B cell (primary cell): ENCODE measurements at regions not wholly inside any gene's neighbourhood (a gene's known extent, or its start where the extent isn't known, plus 50 kb on each side); places are given as distances from the start of the nearest gene placed in this dataset.
"Not testable (repeated sequence)": the region's sequence is repeated elsewhere in the genome, so short reads cannot be mapped to it uniquely, and the experiment has no call there.

Source experiments
- ATAC-seq: fragments of 200-7000 bp; cut with Tn5 transposase; one replicate; pipeline ENCODE4 v1.10.0; 2021; ENCODE audit warnings: low read depth, mild to moderate bottlenecking, moderate number of reproducible peaks, moderate library complexity
- CTCF ChIA-PET: fragments of 350-600 bp; sonication (Branson Sonifier 250); formaldehyde crosslinking; loops from one replicate; lab custom pipeline; 2021; ENCODE audit warnings: antibody characterized with exemption, inconsistent platforms; lab: Charles Lee
- POLR2A ChIA-PET: fragments of 350-600 bp; sonication (Branson Sonifier 250); formaldehyde crosslinking; loops from one replicate; lab custom pipeline; 2021; ENCODE audit warnings: antibody characterized with exemption; lab: Charles Lee
- DNase-seq: peaks from one replicate; pipeline ENCODE4 v3.0.0; 2013
- H2AFZ ChIP-seq: 2 replicates; pipeline ENCODE4 v1.6.1; 2012; ENCODE audit warnings: mild to moderate bottlenecking, low read depth, low read length; ENCODE audit not compliant: insufficient read depth, poor library complexity, severe bottlenecking
- H3K27ac ChIP-seq, 2 donors: 1 replicate in 1 of 2; 2 replicates in 1 of 2; pipeline ENCODE4 v1.5.1; 2012 to 2013; ENCODE audit warnings: low read length in 2 of 2, mild to moderate bottlenecking in 2 of 2, moderate library complexity in 1 of 2
- H3K27me3 ChIP-seq, 4 experiments: fragments of 200-600 bp in 1 of 4; sonication (generic) in 1 of 4; replicated peaks in 1 of 4; 1 replicate in 2 of 4; 2 replicates in 2 of 4; pipeline versions ENCODE4 v1.6.1 to v1.7.0; 2013 to 2016; ENCODE audit warnings: low read length in 3 of 4, mild to moderate bottlenecking in 2 of 4, mixed read lengths in 1 of 4, moderate library complexity in 1 of 4; ENCODE audit not compliant: insufficient read depth in 4 of 4, control insufficient read depth in 3 of 4; ENCODE audit errors: control extremely low read depth in 1 of 4
- H3K36me3 ChIP-seq, 2 experiments: replicated peaks in 1 of 2; 1 replicate in 1 of 2; 2 replicates in 1 of 2; pipeline versions ENCODE4 v1.6.1 to v1.7.1; 2013; ENCODE audit warnings: low read length in 1 of 2; ENCODE audit not compliant: insufficient read depth in 2 of 2, control insufficient read depth in 1 of 2; ENCODE audit errors: control extremely low read depth in 1 of 2, extremely low read depth in 1 of 2
- H3K4me1 ChIP-seq, 2 donors: fragments of 200-600 bp in 1 of 2; sonication (generic) in 1 of 2; 1 replicate in 1 of 2; 2 replicates in 1 of 2; pipeline versions ENCODE4 v1.5.1 to v1.6.1; 2013 to 2017; ENCODE audit warnings: low read length in 2 of 2; ENCODE audit not compliant: control insufficient read depth in 2 of 2, insufficient read depth in 2 of 2
- H3K4me2 ChIP-seq: replicated peaks from 2 replicates; pipeline ENCODE3; 2012; ENCODE audit warnings: mild to moderate bottlenecking, low read depth, low read length; ENCODE audit not compliant: poor library complexity, severe bottlenecking
- H3K4me3 ChIP-seq, 5 experiments: fragments of 200-600 bp in 1 of 5; sonication (generic) in 1 of 5; 1 replicate in 3 of 5; 2 replicates in 2 of 5; pipeline versions ENCODE4 v1.5.1 to v1.7.0; 2011 to 2016; ENCODE audit warnings: low read length in 4 of 5, mild to moderate bottlenecking in 4 of 5, low read depth in 2 of 5, control low read depth in 1 of 5, moderate library complexity in 1 of 5; ENCODE audit not compliant: insufficient read depth in 1 of 5; ENCODE audit errors: control extremely low read depth in 1 of 5, extremely low read depth in 1 of 5
- H3K79me2 ChIP-seq: fragments of 200-600 bp; sonication (generic); one replicate; pipeline ENCODE4 v1.6.0; 2016; ENCODE audit warnings: low read length; ENCODE audit not compliant: control insufficient read depth, insufficient read depth
- H3K9ac ChIP-seq: fragments of 200-600 bp; sonication (generic); 2 replicates; pipeline ENCODE4 v1.6.1; 2017; ENCODE audit warnings: mild to moderate bottlenecking, low read length, moderate library complexity
- H3K9me3 ChIP-seq, 3 donors: one replicate each; pipeline versions ENCODE4 v1.6.1 to v1.7.1; 2013; ENCODE audit warnings: low read length in 2 of 3; ENCODE audit not compliant: control insufficient read depth in 2 of 3, insufficient read depth in 1 of 3; ENCODE audit errors: control extremely low read depth in 1 of 3
- H4K20me1 ChIP-seq: 2 replicates; pipeline ENCODE4 v1.6.0; 2012; ENCODE audit warnings: mild to moderate bottlenecking, low read length; ENCODE audit not compliant: insufficient read depth, control insufficient read depth, poor library complexity, severe bottlenecking
- H3K27ac Mint-ChIP-seq: one replicate; pipeline ENCODE4 v1.8.0; 2021; ENCODE audit warnings: mixed read lengths
- H3K27me3 Mint-ChIP-seq: one replicate; pipeline ENCODE4 v1.8.0; 2021; ENCODE audit warnings: mixed read lengths
- H3K4me1 Mint-ChIP-seq: one replicate; pipeline ENCODE4 v1.8.0; 2021; ENCODE audit warnings: mixed read lengths
- H3K4me3 Mint-ChIP-seq: one replicate; pipeline ENCODE4 v1.8.0; 2021; ENCODE audit warnings: mixed read lengths
- H3K9me3 Mint-ChIP-seq: one replicate; pipeline ENCODE4 v1.8.0; 2022; ENCODE audit warnings: mixed read lengths; ENCODE audit not compliant: insufficient read depth
- CTCF ChIP-seq: fragments of 200-600 bp; IDR thresholded peaks from one replicate; pipeline ENCODE4 v1.8.0; 2022; ENCODE audit warnings: antibody characterized with exemption, mild to moderate bottlenecking
- EZH2 ChIP-seq: IDR thresholded peaks from 2 replicates; pipeline ENCODE4 v1.6.1; 2012; ENCODE audit warnings: borderline replicate concordance, low read depth, mild to moderate bottlenecking, moderate library complexity, low read length; ENCODE audit not compliant: insufficient read depth, poor library complexity, severe bottlenecking
- WGBS: methylation state at CpG from one replicate; pipeline ENCODE4 v1.1.5; 2013; ENCODE audit warnings: missing lambda C conversion rate; ENCODE audit not compliant: insufficient coverage; 5-methylcytosine and 5-hydroxymethylcytosine counted together
- intact Hi-C: fragments of 100-400 bp; cut with micrococcal nuclease; formaldehyde crosslinking; loops from one replicate; pipeline ENCODE4 v1.10.0; 2022

DNA sequence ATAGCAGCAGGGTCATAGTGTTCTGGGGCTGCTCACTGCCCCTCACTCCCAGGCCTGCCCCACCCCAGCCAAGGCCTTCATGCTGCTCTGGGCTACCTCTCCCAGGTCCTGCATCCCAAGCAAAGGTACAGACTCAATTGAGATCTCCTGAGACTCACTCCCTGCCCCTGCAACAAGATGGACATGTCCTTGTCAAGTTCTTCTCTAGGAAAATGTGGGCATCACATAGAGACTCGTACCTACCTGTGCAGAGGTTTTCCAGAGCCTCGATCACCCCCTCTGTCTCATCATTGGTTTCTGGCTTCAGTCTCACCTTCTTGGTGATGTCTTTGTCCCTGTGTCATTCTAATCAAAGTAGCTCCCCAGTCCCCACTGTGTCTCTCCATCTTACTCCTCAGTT, 71.8 kb upstream of the UCN3 start:
- DNase-seq, CTCF ChIA-PET, H2AFZ ChIP-seq, ATAC-seq, H3K4me3 Mint-ChIP-seq, H3K27ac ChIP-seq, H3K4me3 ChIP-seq, H3K27ac Mint-ChIP-seq, H3K79me2 ChIP-seq, H3K36me3 ChIP-seq, H3K4me2 ChIP-seq, H3K9me3 ChIP-seq, intact Hi-C loops, H3K9ac ChIP-seq, H3K9me3 Mint-ChIP-seq, H3K4me1 Mint-ChIP-seq, H3K4me1 ChIP-seq, H4K20me1 ChIP-seq, H3K27me3 ChIP-seq, H3K27me3 Mint-ChIP-seq, POLR2A ChIA-PET: not testable (repeated sequence)
- 75% methylated on average over 1 of the region's 2 CpGs for WGBS

- POLR2A ChIA-PET, result no interaction called here
- no peaks in the 10 kb centered on the region for H3K9me3 ChIP-seq
- H3K9me3 Mint-ChIP-seq, result peaks cover 3% of the 10 kb centered on the region
- peaks cover 4% of the 10 kb centered on the region for H3K27me3 Mint-ChIP-seq
- H3K79me2 ChIP-seq, result no peaks in the 10 kb centered on the region
- no peak overlapping the region for H3K4me3 Mint-ChIP-seq
- DNase-seq (no peak), ATAC-seq (no peak)
- H3K27me3 ChIP-seq, result no peaks in the 10 kb centered on the region
- WGBS, result 56% methylated on average over 12 of the region's 15 CpGs
- H2AFZ ChIP-seq, result no peak overlapping the region
- H4K20me1 ChIP-seq, result no peaks in the 10 kb centered on the region
- H3K4me1 ChIP-seq, result peaks cover 0 to 8% of the 10 kb centered on the region in 2 donors
- no peak overlapping the region for H3K4me3 ChIP-seq
- H3K4me1 Mint-ChIP-seq, result peaks cover 10% of the 10 kb centered on the region
- CTCF ChIA-PET, result no interaction called here
- H3K4me2 ChIP-seq, result no peak overlapping the region
- no peak overlapping the region for H3K27ac Mint-ChIP-seq
- no peak overlapping the region for H3K27ac ChIP-seq
- TF ChIP-seq EZH2 (no peak), CTCF (no peak)
- no peak overlapping the region for H3K9ac ChIP-seq
- no peaks in the 10 kb centered on the region for H3K36me3 ChIP-seq
- intact Hi-C loops, result no loop called here
Measured at GRCh38 chr10:5293691-5294550, 70.8 kb upstream of the UCN3 start.
